GM10248 (cell line): ENCODE measurements at regions not wholly inside any gene's neighbourhood (a gene's known extent, or its start where the extent isn't known, plus 50 kb on each side); places are given as distances from the start of the nearest gene placed in this dataset.

Experiments
- CTCF ChIA-PET: fragments of 300-600 bp; sonication (Branson Sonifier 250); formaldehyde crosslinking; extraction: SDS; loops from one replicate; lab custom pipeline; 2021; ENCODE audit warnings: antibody characterized with exemption; lab: Yijun Ruan, JAX
- POLR2A ChIA-PET: fragments of 350-650 bp; sonication (Branson Sonifier 250); formaldehyde crosslinking; extraction: SDS; loops from one replicate; lab custom pipeline; 2020; ENCODE audit warnings: antibody characterized with exemption; lab: Yijun Ruan, JAX
- DNase-seq: peaks from one replicate; pipeline ENCODE4 v3.0.0; 2012; ENCODE audit errors: extremely low spot score
- TF ChIP-seq, protein P1 (sequence below): IDR thresholded peaks from 2 replicates; pipeline ENCODE4 v1.5.1; 2012; ENCODE audit warnings: mild to moderate bottlenecking, low read depth; ENCODE audit errors: extremely low read depth, missing control alignments, control extremely low read depth

DNA sequence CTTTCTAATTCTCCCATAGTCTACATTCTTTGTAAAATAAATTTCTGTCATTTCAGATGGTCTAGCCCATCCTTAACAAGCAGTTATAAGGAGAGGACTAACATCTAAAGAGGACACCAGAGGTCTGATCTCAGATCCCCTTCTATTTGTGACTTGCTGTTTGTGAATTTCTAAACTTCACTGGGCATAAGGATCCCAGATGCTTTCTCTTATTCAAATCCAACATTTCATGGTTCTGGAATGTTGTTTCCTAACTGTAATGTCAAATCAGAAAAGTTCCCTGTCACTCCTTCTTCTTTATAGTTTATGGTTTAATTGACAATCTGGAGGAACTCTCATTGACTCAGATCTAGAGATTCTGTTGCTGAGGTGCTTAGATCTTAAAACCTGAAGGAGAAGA, 430.2 kb downstream of the MEIS1 start:
- no peak for DNase-seq
- POLR2A ChIA-PET, result no interaction called here
- CTCF ChIA-PET, result no interaction called here
- TF ChIP-seq, protein P1, sequence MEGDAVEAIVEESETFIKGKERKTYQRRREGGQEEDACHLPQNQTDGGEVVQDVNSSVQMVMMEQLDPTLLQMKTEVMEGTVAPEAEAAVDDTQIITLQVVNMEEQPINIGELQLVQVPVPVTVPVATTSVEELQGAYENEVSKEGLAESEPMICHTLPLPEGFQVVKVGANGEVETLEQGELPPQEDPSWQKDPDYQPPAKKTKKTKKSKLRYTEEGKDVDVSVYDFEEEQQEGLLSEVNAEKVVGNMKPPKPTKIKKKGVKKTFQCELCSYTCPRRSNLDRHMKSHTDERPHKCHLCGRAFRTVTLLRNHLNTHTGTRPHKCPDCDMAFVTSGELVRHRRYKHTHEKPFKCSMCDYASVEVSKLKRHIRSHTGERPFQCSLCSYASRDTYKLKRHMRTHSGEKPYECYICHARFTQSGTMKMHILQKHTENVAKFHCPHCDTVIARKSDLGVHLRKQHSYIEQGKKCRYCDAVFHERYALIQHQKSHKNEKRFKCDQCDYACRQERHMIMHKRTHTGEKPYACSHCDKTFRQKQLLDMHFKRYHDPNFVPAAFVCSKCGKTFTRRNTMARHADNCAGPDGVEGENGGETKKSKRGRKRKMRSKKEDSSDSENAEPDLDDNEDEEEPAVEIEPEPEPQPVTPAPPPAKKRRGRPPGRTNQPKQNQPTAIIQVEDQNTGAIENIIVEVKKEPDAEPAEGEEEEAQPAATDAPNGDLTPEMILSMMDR, result no peak

GRCh38 chr2:66866331-66867062, 431.6 kb downstream of the MEIS1 start:
- DNase-seq, result no peak
- TF ChIP-seq, protein P1, result no peak
- ChIA-PET POLR2A (no interaction called here), CTCF (interaction anchor here (1.1 to 2.1 kb wide), 2 partner anchors 10 kb away, joined by 3 to 8 read pairs; no protein-coding TSS in a partner anchor)

DNA sequence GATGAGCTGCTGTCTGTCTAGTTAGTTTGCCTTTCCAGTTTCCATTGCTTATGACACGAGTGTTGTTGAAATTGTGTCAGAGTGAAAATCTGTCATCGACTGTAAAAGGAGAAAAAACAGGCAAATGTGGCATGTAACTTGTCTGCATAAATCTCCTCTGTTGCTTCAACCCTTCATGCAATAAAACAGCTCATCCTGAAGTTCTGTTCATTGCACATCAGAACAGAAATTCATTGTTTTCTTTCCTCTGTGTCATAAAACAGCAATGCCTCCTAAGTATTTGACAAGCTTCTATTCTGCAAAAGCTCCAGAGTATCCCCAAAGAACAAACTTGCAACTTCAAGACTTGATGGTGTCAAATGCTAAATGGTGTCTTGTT, 432.1 kb downstream of the MEIS1 start:
- no peak for DNase-seq
- ChIA-PET CTCF (interaction anchor here (1.1 to 2.1 kb wide), 2 partner anchors 10 to 11 kb away, joined by 3 to 8 read pairs; no protein-coding TSS in a partner anchor), POLR2A (no interaction called here)

DNA sequence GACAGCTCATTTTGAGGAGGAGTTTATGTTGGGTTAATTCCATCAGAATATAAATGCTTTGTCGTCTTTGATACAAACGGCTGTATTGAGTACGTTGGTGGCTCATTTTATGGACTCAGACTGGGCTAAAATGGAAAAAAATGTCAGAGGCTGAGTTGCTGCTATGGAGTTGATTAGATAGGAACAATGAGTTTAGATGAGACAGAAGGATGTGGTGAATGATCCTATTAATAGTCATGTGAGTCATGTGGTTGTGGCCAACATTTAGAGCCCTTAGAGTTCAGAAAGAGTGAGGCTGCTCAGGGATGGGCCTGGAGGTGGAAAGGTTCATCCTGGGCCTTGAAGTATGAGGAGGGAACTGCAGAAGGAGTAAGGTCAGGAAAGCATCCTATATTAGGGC, 434.2 kb downstream of the MEIS1 start:
- TF ChIP-seq, protein P1, result no peak
- CTCF ChIA-PET, result interaction anchor here (1.3 kb wide), 1 partner anchor 10 kb away, joined by 4 read pairs; no protein-coding TSS in a partner anchor
- POLR2A ChIA-PET, result no interaction called here

More for the DNA sequence above, 432.1 kb downstream of the MEIS1 start:
- TF ChIP-seq, protein P1, result no peak

GRCh38 chr2:66872081-66872985, 437.4 kb downstream of the MEIS1 start:
- ChIA-PET POLR2A (no interaction called here), CTCF (no interaction called here)
- TF ChIP-seq, protein P1, result no peak
- no peak for DNase-seq

More for the DNA sequence above, 434.2 kb downstream of the MEIS1 start:
- no peak for DNase-seq

DNA sequence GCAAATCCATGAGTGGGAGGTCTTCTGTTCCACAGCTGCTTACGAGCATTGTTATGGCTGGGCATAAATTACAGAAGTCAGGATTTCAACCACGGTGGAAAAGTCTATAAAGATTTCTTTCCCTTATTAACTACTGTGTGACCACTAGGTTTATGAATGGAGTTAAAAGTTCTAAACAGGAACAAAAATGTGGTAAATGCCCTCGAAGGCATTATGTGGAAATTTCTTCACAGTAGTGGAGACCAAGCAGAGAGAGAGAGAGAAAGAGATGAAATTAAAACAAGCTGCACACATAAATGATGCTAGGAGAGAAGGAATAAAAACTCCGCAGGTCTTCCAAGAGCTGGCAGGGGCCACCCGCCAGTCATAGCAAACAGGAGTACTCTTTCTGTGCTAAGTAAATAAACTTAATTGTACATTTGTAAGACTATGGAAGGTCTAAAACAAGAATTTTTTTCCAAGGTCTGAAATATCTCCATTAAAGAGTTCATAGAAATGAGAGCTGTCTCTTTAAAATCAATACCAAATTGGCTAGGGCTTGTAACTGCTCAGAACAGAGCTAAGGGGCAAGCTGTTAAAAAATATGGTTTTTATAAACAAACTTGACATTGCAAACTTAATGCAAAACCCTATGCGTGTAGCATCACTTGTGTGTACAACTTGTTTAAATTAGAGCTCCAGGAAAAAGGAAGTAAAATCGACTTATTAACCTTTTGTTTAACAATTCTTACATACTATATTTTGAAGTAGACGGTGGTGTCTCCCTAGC, 438.2 kb downstream of the MEIS1 start:
- CTCF ChIA-PET, result no interaction called here
- TF ChIP-seq, protein P1, result no peak
- POLR2A ChIA-PET, result no interaction called here
- no peak for DNase-seq
